Endothelial cell (in vitro differentiated cells): ENCODE measurements at regions not wholly inside any gene's neighbourhood (a gene's known extent, or its start where the extent isn't known, plus 50 kb on each side); places are given as distances from the start of the nearest gene placed in this dataset.

ENCODE experiments used
- DNase-seq: peaks from one replicate; pipeline ENCODE4 v3.0.0; 2021; ENCODE audit warnings: low spot score
- H3K27ac Mint-ChIP-seq: one replicate; pipeline ENCODE4 v1.8.0; 2021; ENCODE audit warnings: mixed read lengths, inconsistent platforms; ENCODE audit not compliant: unreplicated experiment
- H3K27me3 Mint-ChIP-seq: one replicate; pipeline ENCODE4 v1.8.0; 2021; ENCODE audit warnings: mild to moderate bottlenecking, moderate library complexity, mixed read lengths, inconsistent platforms; ENCODE audit not compliant: unreplicated experiment
- H3K36me3 Mint-ChIP-seq: one replicate; pipeline ENCODE4 v1.8.0; 2021; ENCODE audit warnings: mild to moderate bottlenecking, low read depth, mixed read lengths, inconsistent platforms; ENCODE audit not compliant: unreplicated experiment
- H3K4me1 Mint-ChIP-seq: one replicate; pipeline ENCODE4 v1.8.0; 2021; ENCODE audit warnings: mild to moderate bottlenecking, mixed read lengths, inconsistent platforms; ENCODE audit not compliant: unreplicated experiment
- H3K4me3 Mint-ChIP-seq: one replicate; pipeline ENCODE4 v1.8.0; 2021; ENCODE audit warnings: mild to moderate bottlenecking, mixed read lengths, inconsistent platforms; ENCODE audit not compliant: unreplicated experiment
- H3K9me3 Mint-ChIP-seq: one replicate; pipeline ENCODE4 v1.8.0; 2021; ENCODE audit warnings: mixed read lengths, inconsistent platforms; ENCODE audit not compliant: unreplicated experiment
- CTCF ChIP-seq: fragments of 200-600 bp; sonication (generic); IDR thresholded peaks from one replicate; pipeline ENCODE4 v1.5.0; 2021; ENCODE audit warnings: antibody characterized with exemption; ENCODE audit not compliant: unreplicated experiment

- no peak for TF ChIP-seq CTCF
- Mint-ChIP-seq H3K4me3 (no peak overlapping the region), H3K27ac (no peak overlapping the region), H3K27me3 (peaks cover under 1% of the 10 kb centered on the region), H3K36me3 (no peaks in the 10 kb centered on the region), H3K9me3 (no peaks in the 10 kb centered on the region), H3K4me1 (no peaks in the 10 kb centered on the region)
- no peak for DNase-seq
These were observed 254.3 kb upstream of the GNAI1 start for GRCh38 chr7:79880312-79880711.

DNA sequence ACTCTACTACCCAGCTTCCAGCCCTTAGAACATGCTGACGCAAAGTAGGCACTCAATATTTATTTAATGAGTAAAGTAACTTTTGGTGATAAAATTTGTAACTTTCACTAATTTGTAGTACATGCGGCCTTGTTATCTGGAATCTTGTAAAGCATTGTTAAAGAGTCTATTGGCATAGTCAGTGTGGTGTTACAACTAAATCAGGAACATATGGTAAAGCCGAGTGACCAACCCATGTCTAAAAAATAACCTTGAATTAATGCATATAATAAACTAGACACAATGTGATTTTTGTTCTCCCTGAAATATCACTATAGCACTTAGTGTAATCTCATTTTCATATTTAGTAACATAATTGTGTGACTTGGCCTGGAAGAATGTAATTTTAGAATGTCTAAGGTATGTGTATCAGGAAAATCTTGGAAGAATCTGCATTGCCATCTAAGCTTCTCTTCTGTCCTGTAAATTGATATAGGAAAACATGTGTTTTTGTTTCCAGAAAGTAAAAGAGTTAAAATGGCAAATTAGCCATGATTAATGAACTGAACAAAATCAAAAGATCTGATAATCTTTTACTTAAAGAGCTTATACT is 256.7 kb upstream of the GNAI1 start:
- no peaks in the 10 kb centered on the region for H3K9me3 Mint-ChIP-seq

DNA sequence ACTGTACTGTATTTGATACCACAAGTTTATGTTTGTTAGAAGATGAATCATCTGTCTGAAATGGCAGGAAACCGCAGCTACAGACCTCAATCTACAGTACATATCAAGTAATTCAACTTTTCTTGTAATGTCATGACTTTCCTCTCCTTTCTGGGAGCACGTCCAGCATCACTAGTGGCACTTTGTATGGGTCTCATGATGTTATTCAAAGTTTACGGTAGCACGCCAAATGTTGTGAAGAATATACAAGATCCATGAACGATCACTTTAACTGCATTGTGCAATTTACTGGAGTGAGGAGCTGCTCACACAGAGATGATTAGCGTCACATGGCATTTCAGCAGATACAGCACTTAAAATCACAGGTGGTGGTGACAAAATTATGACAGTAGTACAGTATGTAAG is 257.8 kb upstream of the GNAI1 start:
- no peaks in the 10 kb centered on the region for H3K9me3 Mint-ChIP-seq
- no peak for DNase-seq
- H3K4me3 Mint-ChIP-seq = no peak overlapping the region
- H3K4me1 Mint-ChIP-seq = no peaks in the 10 kb centered on the region
- no peak overlapping the region for H3K27ac Mint-ChIP-seq
- H3K36me3 Mint-ChIP-seq = no peaks in the 10 kb centered on the region
- peaks cover 1% of the 10 kb centered on the region for H3K27me3 Mint-ChIP-seq
- no peak for TF ChIP-seq CTCF

More for the DNA sequence above, 256.7 kb upstream of the GNAI1 start:
- Mint-ChIP-seq H3K4me1 (no peaks in the 10 kb centered on the region), H3K36me3 (no peaks in the 10 kb centered on the region), H3K4me3 (no peak overlapping the region), H3K27me3 (peaks cover 1% of the 10 kb centered on the region), H3K27ac (no peak overlapping the region)
- no peak for DNase-seq
- TF ChIP-seq CTCF = no peak

GRCh38 chr7:79874797-79875196 is 259.8 kb upstream of the GNAI1 start:
- Mint-ChIP-seq H3K4me1 (no peaks in the 10 kb centered on the region), H3K36me3 (no peaks in the 10 kb centered on the region), H3K4me3 (no peak overlapping the region), H3K27me3 (peaks cover 1% of the 10 kb centered on the region), H3K27ac (no peak overlapping the region), H3K9me3 (no peaks in the 10 kb centered on the region)
- TF ChIP-seq CTCF = no peak
- no peak for DNase-seq

GRCh38 chr7:79872176-79872575 is 262.5 kb upstream of the GNAI1 start:
- no peak for TF ChIP-seq CTCF
- no peak overlapping the region for H3K27ac Mint-ChIP-seq
- H3K36me3 Mint-ChIP-seq = no peaks in the 10 kb centered on the region
- no peaks in the 10 kb centered on the region for H3K9me3 Mint-ChIP-seq
- no peak for DNase-seq
- H3K4me1 Mint-ChIP-seq = no peaks in the 10 kb centered on the region
- peaks cover 1% of the 10 kb centered on the region for H3K27me3 Mint-ChIP-seq
- no peak overlapping the region for H3K4me3 Mint-ChIP-seq
